A673 (cell line): ENCODE measurements at regions not wholly inside any gene's neighbourhood (a gene's known extent, or its start where the extent isn't known, plus 50 kb on each side); places are given as distances from the start of the nearest gene placed in this dataset.

Source experiments
- EZH2 ChIP-seq: fragments of 200-600 bp; sonication (generic); IDR thresholded peaks from 2 replicates; pipeline ENCODE4 v1.6.1; 2017; ENCODE audit warnings: borderline replicate concordance, low read depth, mild to moderate bottlenecking, mixed read lengths, antibody characterized with exemption, low read length; ENCODE audit not compliant: poor library complexity, severe bottlenecking
- TF ChIP-seq, protein P1 (sequence below): fragments of 300-800, 200-600 bp; sonication (generic); conservative IDR thresholded peaks from 2 replicates; pipeline ENCODE4 v1.5.1; 2017; ENCODE audit warnings: low read depth, mild to moderate bottlenecking, antibody characterized with exemption, low read length, moderate library complexity, mixed read lengths

DNA sequence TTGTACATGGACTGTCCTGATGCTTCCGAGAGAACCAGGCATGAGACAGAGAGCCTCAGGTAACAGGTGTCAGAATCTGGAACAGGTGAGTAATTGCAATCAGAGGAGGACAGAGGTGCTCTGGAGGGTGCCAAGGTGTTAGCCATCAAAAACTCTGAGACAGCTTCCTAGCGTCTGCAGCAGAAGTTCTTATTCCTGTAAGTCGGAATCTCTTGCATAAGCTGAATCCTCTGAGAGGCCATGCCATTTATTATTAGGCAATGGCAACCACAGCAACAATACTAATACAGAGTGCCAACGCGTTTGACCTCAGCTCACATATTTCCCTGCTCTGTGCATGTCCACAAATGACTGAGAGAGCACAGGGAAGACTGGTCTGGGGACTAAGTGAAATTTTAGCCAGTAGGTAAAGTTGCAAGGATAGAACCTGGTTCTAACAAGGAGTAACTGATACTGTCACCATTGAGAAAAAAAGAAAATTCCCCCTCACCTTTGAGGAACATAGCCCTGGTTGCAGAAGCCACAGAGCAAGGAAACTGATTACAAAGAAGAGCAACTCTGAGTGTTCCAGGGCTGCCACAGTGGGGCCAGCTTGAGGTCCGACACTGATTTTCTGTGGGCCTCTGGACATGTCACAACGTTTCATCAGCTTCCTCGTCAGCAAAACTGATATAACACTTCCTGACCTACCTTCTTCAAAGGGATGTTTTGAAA lies 55.1 kb upstream of the ACSL3 start:
- TF ChIP-seq, protein P1, sequence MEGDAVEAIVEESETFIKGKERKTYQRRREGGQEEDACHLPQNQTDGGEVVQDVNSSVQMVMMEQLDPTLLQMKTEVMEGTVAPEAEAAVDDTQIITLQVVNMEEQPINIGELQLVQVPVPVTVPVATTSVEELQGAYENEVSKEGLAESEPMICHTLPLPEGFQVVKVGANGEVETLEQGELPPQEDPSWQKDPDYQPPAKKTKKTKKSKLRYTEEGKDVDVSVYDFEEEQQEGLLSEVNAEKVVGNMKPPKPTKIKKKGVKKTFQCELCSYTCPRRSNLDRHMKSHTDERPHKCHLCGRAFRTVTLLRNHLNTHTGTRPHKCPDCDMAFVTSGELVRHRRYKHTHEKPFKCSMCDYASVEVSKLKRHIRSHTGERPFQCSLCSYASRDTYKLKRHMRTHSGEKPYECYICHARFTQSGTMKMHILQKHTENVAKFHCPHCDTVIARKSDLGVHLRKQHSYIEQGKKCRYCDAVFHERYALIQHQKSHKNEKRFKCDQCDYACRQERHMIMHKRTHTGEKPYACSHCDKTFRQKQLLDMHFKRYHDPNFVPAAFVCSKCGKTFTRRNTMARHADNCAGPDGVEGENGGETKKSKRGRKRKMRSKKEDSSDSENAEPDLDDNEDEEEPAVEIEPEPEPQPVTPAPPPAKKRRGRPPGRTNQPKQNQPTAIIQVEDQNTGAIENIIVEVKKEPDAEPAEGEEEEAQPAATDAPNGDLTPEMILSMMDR = no peak
- no peak for TF ChIP-seq EZH2
